ENCODE measurements at regions not wholly inside any gene's neighbourhood (a gene's known extent, or its start where the extent isn't known, plus 50 kb on each side); places are given as distances from the start of the nearest gene placed in this dataset.

- TF ChIP-seq, protein P1, sequence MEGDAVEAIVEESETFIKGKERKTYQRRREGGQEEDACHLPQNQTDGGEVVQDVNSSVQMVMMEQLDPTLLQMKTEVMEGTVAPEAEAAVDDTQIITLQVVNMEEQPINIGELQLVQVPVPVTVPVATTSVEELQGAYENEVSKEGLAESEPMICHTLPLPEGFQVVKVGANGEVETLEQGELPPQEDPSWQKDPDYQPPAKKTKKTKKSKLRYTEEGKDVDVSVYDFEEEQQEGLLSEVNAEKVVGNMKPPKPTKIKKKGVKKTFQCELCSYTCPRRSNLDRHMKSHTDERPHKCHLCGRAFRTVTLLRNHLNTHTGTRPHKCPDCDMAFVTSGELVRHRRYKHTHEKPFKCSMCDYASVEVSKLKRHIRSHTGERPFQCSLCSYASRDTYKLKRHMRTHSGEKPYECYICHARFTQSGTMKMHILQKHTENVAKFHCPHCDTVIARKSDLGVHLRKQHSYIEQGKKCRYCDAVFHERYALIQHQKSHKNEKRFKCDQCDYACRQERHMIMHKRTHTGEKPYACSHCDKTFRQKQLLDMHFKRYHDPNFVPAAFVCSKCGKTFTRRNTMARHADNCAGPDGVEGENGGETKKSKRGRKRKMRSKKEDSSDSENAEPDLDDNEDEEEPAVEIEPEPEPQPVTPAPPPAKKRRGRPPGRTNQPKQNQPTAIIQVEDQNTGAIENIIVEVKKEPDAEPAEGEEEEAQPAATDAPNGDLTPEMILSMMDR (IDR thresholded peaks at IDR 0.05; ENCODE audit: borderline replicate concordance, control extremely low read depth, extremely low read depth, insufficient read depth, missing control alignments), result no peak
- in situ Hi-C loops (cut with MboI; ENCODE audit: low sequenced_read_pairs, unreplicated experiment), result no loop called here
- DNase-seq (ENCODE audit: low spot score), result no peak
Measured at GRCh38 chr13:87089391-87089790, 581.8 kb upstream of the SLITRK5 start.

GRCh38 chr13:87093399-87093798 is 577.8 kb upstream of the SLITRK5 start:
- TF ChIP-seq, protein P1 (IDR thresholded peaks at IDR 0.05; ENCODE audit: borderline replicate concordance, control extremely low read depth, extremely low read depth, insufficient read depth, missing control alignments), result no peak
- no peak for DNase-seq (ENCODE audit: low spot score)
- in situ Hi-C loops (cut with MboI; ENCODE audit: low sequenced_read_pairs, unreplicated experiment), result no loop called here

DNA sequence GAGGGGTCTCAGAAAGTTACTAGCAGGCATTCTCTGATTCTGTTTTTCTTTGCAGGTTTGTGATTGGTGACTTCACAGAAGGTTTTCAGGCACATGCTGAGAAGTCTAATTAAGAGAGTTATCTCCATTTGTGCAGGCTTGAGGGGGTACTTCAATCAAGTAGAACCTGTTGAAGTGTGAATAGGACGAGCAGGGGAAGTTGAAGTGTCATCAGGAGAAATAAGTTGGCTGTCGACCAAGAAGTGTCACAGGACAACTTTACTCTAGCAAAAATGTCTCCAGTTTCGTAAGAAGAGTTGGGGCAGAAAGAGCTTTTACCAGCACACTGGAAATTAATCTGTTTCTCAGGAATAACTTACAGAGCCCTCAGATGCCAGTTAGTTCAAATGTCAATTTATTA is 576.5 kb upstream of the SLITRK5 start:
- in situ Hi-C loops (cut with MboI; ENCODE audit: low sequenced_read_pairs, unreplicated experiment), result no loop called here
- no peak for DNase-seq (ENCODE audit: low spot score)
- TF ChIP-seq, protein P1 (IDR thresholded peaks at IDR 0.05; ENCODE audit: borderline replicate concordance, control extremely low read depth, extremely low read depth, insufficient read depth, missing control alignments), result no peak

- DNase-seq (ENCODE audit: low spot score), result no peak
- in situ Hi-C loops (cut with MboI; ENCODE audit: low sequenced_read_pairs, unreplicated experiment), result no loop called here
- TF ChIP-seq, protein P1 (IDR thresholded peaks at IDR 0.05; ENCODE audit: borderline replicate concordance, control extremely low read depth, extremely low read depth, insufficient read depth, missing control alignments), result no peak
Measured at GRCh38 chr13:87100431-87100830, 570.7 kb upstream of the SLITRK5 start.

DNA sequence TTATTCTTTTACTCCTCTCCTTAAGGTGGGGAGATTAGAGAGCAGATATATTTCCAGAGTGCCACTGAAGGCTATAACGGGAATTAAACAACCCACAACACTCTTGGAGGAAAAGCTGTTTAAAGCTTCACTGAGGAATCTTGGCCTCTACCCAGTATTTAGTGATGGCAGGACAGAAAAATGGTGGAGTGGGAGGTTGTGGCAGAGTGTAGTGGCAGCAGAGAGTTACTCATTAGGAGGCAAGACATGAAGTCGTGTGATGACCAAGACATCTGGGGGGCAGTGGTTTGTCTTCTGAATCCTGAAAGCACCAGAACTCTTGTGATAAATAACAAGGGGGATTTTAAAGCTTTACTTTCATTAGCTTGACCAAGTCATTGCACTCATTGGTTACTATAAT is 563.5 kb upstream of the SLITRK5 start:
- in situ Hi-C loops (cut with MboI; ENCODE audit: low sequenced_read_pairs, unreplicated experiment), result no loop called here
- DNase-seq (ENCODE audit: low spot score), result no peak
- TF ChIP-seq, protein P1 (IDR thresholded peaks at IDR 0.05; ENCODE audit: borderline replicate concordance, control extremely low read depth, extremely low read depth, insufficient read depth, missing control alignments), result no peak

DNA sequence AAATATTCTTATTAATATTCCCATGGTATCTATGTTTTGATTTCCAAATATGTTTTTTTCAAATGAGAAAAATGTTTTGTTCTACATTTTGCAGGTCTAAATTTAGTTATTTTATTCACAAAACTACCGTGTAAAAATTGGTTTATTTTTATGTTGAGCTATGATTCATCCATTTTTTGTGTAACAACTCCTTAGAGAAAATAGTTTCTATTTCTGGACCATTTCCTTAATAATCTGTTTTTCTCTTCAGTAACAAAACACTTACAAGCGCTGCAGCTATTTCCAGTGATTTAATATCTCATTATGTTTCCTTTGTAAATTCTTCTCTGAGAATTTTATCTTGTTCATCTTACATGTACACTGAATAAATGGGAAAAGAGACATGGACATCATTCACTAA is 550.7 kb upstream of the SLITRK5 start:
- in situ Hi-C loops (cut with MboI; ENCODE audit: low sequenced_read_pairs, unreplicated experiment), result no loop called here
- TF ChIP-seq, protein P1 (IDR thresholded peaks at IDR 0.05; ENCODE audit: borderline replicate concordance, control extremely low read depth, extremely low read depth, insufficient read depth, missing control alignments), result no peak
- DNase-seq (ENCODE audit: low spot score), result no peak

- TF ChIP-seq, protein P1 (IDR thresholded peaks at IDR 0.05; ENCODE audit: borderline replicate concordance, control extremely low read depth, extremely low read depth, insufficient read depth, missing control alignments), result no peak
- no peak for DNase-seq (ENCODE audit: low spot score)
- in situ Hi-C loops (cut with MboI; ENCODE audit: low sequenced_read_pairs, unreplicated experiment), result no loop called here
Measured at GRCh38 chr13:87122551-87122950, 548.6 kb upstream of the SLITRK5 start.

All from GM13976 (cell line).